Hematopoietic multipotent progenitor cell treated with erythropoietin and hydrocortisone succinate and interleukin-3 and kit ligand, for 4 days (in vitro differentiated cells): ENCODE measurements at regions not wholly inside any gene's neighbourhood (a gene's known extent, or its start where the extent isn't known, plus 50 kb on each side); places are given as distances from the start of the nearest gene placed in this dataset.
"Not testable (repeated sequence)": the region's sequence is repeated elsewhere in the genome, so short reads cannot be mapped to it uniquely, and the experiment has no call there.

Source experiments
- DNase-seq: peaks from one replicate; pipeline ENCODE4 v3.0.0-alpha.2; 2015

DNA sequence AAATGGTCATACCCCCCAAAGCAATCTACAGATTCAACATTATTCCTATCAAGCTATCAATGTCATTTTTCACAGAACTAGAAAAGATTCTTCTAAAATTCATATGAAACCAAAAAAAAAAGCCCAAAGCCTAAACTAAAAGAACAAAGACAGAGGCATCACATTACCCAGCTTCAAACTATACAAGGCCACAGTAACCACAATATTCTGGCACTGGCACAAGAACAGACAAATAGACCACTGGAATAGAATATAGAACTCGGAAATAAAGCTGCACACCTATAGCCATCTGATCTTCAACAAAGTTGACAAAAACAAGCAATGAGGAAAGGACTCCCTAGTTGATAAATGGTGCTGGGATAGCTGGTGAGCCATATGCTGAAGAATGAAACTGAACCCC is 89.2 kb upstream of the PCED1B start:
- DNase-seq, result no peak

- not testable (repeated sequence) for DNase-seq
These were observed 87.4 kb upstream of the PCED1B start for GRCh38 chr12:46992051-46992450.

DNA sequence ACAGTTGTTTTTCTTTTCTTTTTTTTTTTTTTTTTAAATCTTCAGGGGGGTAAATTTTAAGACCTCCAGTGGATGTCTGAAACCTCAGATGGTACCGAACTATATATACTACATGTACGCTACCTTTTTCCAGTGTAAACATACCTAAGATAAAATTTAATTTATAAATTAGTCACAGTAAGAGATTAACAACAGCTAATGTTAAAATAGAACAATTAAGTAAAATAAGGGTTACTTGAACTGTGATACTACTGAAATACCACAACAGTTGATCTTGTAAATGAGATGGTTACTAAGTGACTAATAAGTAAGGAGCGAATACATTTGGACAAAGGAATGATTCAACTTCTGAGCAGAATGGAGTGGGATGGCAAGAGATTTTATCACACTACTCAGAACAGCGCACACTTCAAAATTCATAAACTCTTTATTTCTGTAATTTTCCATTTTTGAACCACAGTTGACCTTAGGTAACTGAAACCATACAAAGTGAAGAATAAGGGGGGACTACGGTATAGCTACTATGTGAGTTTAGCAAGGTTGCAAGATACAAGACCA is 80.5 kb upstream of the PCED1B start:
- no peak for DNase-seq

- peak; percentile 38 for DNase-seq
These were observed 74.8 kb upstream of the PCED1B start for GRCh38 chr12:47004634-47005033.

- DNase-seq, result no peak
These were observed 72.4 kb upstream of the PCED1B start for GRCh38 chr12:47007048-47007447.

DNA sequence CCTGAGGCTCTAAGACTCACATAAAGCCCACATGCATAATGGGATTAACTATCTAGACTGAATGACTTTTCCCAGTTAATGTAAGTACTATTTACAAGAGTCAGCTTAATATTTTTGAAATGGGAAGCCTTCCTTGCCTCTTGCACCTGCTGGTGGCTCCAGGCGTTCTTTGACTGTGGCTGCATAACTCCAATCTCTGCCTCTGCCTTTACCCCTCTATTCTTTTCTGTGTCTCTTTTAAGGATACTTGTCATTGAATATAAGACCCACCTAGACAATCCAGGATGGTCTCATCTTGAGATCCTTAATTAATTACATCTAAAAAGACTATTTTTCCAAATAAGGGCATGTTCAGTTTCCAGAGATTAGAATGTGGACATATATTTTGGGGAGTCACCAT is 66.9 kb upstream of the PCED1B start:
- no peak for DNase-seq

GRCh38 chr12:47014474-47014873 is 64.9 kb upstream of the PCED1B start:
- no peak for DNase-seq

GRCh38 chr12:47015381-47015780 is 64.0 kb upstream of the PCED1B start:
- no peak for DNase-seq

- no peak for DNase-seq
These were observed 62.2 kb upstream of the PCED1B start for GRCh38 chr12:47017041-47017713.

- no peak for DNase-seq
These were observed 61.4 kb upstream of the PCED1B start for GRCh38 chr12:47017901-47018475.

DNA sequence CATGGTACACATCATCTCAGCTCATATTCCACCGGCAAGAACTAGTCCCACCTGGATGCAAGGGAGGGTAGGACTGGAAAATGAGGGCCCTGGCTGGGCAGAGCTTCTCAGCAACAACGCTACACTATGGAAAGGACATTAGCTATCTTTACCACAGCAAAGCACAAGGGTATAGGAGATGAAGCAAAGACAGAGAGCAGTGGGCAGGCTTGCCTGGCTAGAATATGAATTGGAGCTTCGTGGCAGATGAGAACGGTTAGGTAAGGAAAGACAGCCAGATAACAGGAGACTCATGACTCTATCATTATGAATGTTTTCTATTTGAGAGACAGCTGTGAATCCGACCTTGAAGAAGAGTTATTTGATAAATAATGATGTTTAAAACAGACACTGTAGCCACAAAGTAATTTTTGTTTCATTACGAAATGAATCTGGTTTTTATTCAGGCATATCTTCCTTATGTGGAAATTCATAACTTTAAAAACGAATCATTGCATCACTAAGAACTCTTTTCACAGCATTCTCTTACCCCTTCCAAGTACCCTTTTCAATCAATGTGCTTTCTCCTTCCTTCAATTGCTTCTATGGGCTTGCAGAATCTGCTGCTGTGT is 59.1 kb upstream of the PCED1B start:
- DNase-seq, result no peak

GRCh38 chr12:47021298-47021697 is 58.1 kb upstream of the PCED1B start:
- DNase-seq, result peak; percentile 77

DNA sequence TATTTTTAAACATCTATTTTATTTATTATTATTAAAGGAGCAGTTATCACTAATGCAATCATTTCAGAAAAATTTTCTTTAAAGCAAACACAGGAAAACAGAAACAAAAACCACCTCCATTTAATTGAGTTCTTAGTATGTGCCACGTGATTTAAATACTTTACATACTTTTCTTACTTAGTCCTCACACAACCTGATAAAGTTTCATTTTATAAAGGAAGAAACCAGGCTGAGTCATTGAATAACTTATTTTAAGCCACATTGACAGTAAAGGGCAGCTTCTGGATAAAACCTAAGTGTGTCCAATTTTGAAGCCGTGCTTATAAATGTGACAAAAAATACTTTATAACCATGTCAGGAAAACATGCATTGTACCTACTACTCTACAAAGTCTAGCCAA is 57.1 kb upstream of the PCED1B start:
- no peak for DNase-seq

DNA sequence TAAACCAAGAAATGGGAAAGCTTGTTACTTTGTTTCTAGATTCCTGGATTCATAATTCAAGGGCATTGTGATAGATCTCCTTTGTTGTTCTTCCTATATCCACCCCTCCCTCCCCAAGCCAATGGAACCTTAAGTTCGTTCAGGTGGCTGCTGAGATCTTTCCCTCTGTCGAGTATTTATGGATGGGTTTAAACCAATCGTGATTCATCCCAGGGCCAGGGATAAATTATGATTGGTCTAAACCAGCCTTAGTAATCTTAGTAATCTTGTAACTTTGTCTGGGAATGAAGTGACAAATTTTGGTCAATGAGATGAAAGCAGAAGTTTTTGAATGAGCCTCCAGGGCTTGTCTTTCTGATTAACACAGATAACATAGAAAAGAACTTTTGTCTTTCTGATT is 56.1 kb upstream of the PCED1B start:
- DNase-seq, result no peak

GRCh38 chr12:47023953-47024352 is 55.5 kb upstream of the PCED1B start:
- no peak for DNase-seq

GRCh38 chr12:47024463-47024862 is 55.0 kb upstream of the PCED1B start:
- no peak for DNase-seq

- DNase-seq, result no peak
These were observed 54.1 kb upstream of the PCED1B start for GRCh38 chr12:47025349-47025748.

GRCh38 chr12:47025798-47026197 is 53.6 kb upstream of the PCED1B start:
- no peak for DNase-seq

- no peak for DNase-seq
These were observed 53.1 kb upstream of the PCED1B start for GRCh38 chr12:47026291-47026690.
